K562 (cell line): ENCODE measurements at regions not wholly inside any gene's neighbourhood (a gene's known extent, or its start where the extent isn't known, plus 50 kb on each side); places are given as distances from the start of the nearest gene placed in this dataset.

Experiments
- ATAC-seq: fragments of 200-7000 bp; cut with Tn5 transposase; 3 replicates; pipeline ENCODE4 v1.9.1; 2020; ENCODE audit warnings: moderate library complexity
- BruUV-seq: library from RNA; stranded (reverse); fragments of 400-500 nt; replicated peaks from 2 replicates; lab custom pipeline; 2021; lab: Mats Ljungman, UMichigan
- CTCF ChIA-PET: fragments of 300-600 bp; formaldehyde crosslinking; extraction: SDS; loops from one replicate; lab custom pipeline; 2021; ENCODE audit warnings: low intra/inter-chr PET ratio; lab: Yijun Ruan, JAX
- POLR2A ChIA-PET: fragments of 300-600, 350-650 bp; sonication (Branson Sonifier 250); formaldehyde crosslinking; extraction: SDS; loops from one replicate; lab custom pipeline; 2021; ENCODE audit warnings: antibody characterized with exemption, inconsistent platforms; lab: Yijun Ruan, JAX
- DNase-seq, 4 experiments: peaks; one replicate each; pipeline versions ENCODE4 v3.0.0 to v3.0.0-alpha.2; 2011 to 2018; ENCODE audit warnings: low spot score in 3 of 4, mixed read lengths in 3 of 4; ENCODE audit errors: extremely low read depth in 1 of 4
- FAIRE-seq: peaks from 2 replicates; lab custom pipeline; 2011; peaks lifted over from hg19 to GRCh38; lab: Jason Lieb, UNC
- H2AFZ ChIP-seq: 2 replicates; pipeline ENCODE4 v1.6.0; 2011; ENCODE audit warnings: low read depth, low read length, control low read depth, inconsistent platforms
- H3K27ac ChIP-seq: fragments of 200-600 bp; 3 replicates; pipeline ENCODE4 v1.8.0; 2011; ENCODE audit warnings: low read depth, mild to moderate bottlenecking, control low read depth, inconsistent platforms, low read length, moderate library complexity, mixed read lengths; ENCODE audit errors: extremely low read depth
- H3K27me3 ChIP-seq, 2 experiments: fragments of 300-600 bp in 1 of 2; 2 replicates in 1 of 2; 3 replicates in 1 of 2; pipeline versions ENCODE4 v1.6.0 to v1.8.0; 2011; ENCODE audit warnings: inconsistent platforms in 2 of 2, low read length in 2 of 2, mild to moderate bottlenecking in 1 of 2, mixed read lengths in 1 of 2, moderate library complexity in 1 of 2; ENCODE audit not compliant: control insufficient read depth in 2 of 2, insufficient read depth in 2 of 2
- H3K36me3 ChIP-seq: fragments of 300-600 bp; 3 replicates; pipeline ENCODE4 v1.8.0; 2011; ENCODE audit warnings: mild to moderate bottlenecking, low read length, inconsistent platforms; ENCODE audit not compliant: control insufficient read depth, insufficient read depth
- H3K4me1 ChIP-seq, 2 experiments: fragments of 200-600 bp in 1 of 2; replicated peaks in 1 of 2; 2 replicates in 1 of 2; 3 replicates in 1 of 2; pipeline versions ENCODE4 v1.5.1 to v1.8.0; 2011; ENCODE audit warnings: inconsistent platforms in 2 of 2, low read length in 2 of 2, mild to moderate bottlenecking in 1 of 2, mixed read lengths in 1 of 2, moderate library complexity in 1 of 2; ENCODE audit not compliant: control insufficient read depth in 2 of 2, insufficient read depth in 2 of 2
- H3K4me2 ChIP-seq: 2 replicates; pipeline ENCODE4 v1.6.1; 2011; ENCODE audit warnings: low read length, control low read depth, inconsistent platforms, mixed read lengths; ENCODE audit not compliant: insufficient read depth
- H3K4me3 ChIP-seq: fragments of 200-600 bp; sonication (generic), shearing (Covaris generic); 2 replicates; pipeline ENCODE4 v1.5.1; 2016; ENCODE audit warnings: control low read depth, inconsistent platforms
- H3K79me2 ChIP-seq: fragments of 200-600 bp; 3 replicates; pipeline ENCODE4 v1.8.0; 2011; ENCODE audit warnings: low read length, inconsistent platforms; ENCODE audit not compliant: control insufficient read depth, insufficient read depth
- H3K9ac ChIP-seq, 2 experiments: 2 replicates each; pipeline versions ENCODE4 v1.6.0 to v1.6.1; 2011; ENCODE audit warnings: low read depth in 2 of 2, low read length in 2 of 2, control low read depth in 1 of 2, inconsistent platforms in 1 of 2, mild to moderate bottlenecking in 1 of 2, mixed read lengths in 1 of 2; ENCODE audit not compliant: insufficient read depth in 1 of 2
- H3K9me1 ChIP-seq: one replicate; pipeline ENCODE4 v1.6.0; 2011; ENCODE audit warnings: inconsistent platforms, mild to moderate bottlenecking, low read length, moderate library complexity; ENCODE audit not compliant: control insufficient read depth, insufficient read depth
- H3K9me3 ChIP-seq: replicated peaks from 2 replicates; pipeline ENCODE4 v1.5.1; 2011; ENCODE audit warnings: low read depth, low read length, inconsistent platforms; ENCODE audit not compliant: control insufficient read depth, insufficient read depth
- H4K20me1 ChIP-seq: replicated peaks from 2 replicates; pipeline ENCODE4 v1.6.1; 2011; ENCODE audit warnings: low read length, inconsistent platforms, mixed read lengths; ENCODE audit not compliant: control insufficient read depth, insufficient read depth
- FOSL1 ChIP-seq: fragments of 200-800 bp; sonication (Bioruptor generic); conservative IDR thresholded peaks from 2 replicates; pipeline ENCODE4 v1.6.1; 2016; ENCODE audit warnings: missing genetic modification characterization, missing compliant biosample characterization
- JUND ChIP-seq, 2 experiments: IDR thresholded peaks; 2 replicates in 1 of 2; 3 replicates in 1 of 2; pipeline ENCODE4 v1.6.1; 2011; ENCODE audit warnings: borderline replicate concordance in 2 of 2, low read depth in 2 of 2, low read length in 2 of 2, improper control_type of control experiment in 1 of 2, missing biosample characterization in 1 of 2, missing genetic modification characterization in 1 of 2, missing genetic modification reagents in 1 of 2
- KLF6 ChIP-seq: fragments of 250-450 bp; sonication (Bioruptor Pico); IDR thresholded peaks from 2 replicates; pipeline ENCODE4 v1.4.0; 2020; ENCODE audit warnings: mild to moderate bottlenecking, moderate library complexity, borderline replicate concordance
- PML ChIP-seq: IDR thresholded peaks from 2 replicates; pipeline ENCODE4 v1.6.1; 2012; ENCODE audit warnings: low read length, inconsistent platforms
- ZBTB7A ChIP-seq: IDR thresholded peaks from 2 replicates; pipeline ENCODE4 v1.6.1; 2011; ENCODE audit warnings: low read depth, mild to moderate bottlenecking, low read length, moderate library complexity, borderline replicate concordance; ENCODE audit not compliant: control insufficient read depth
- ZNF239 ChIP-seq: fragments of 250-450 bp; sonication (Bioruptor Pico); IDR thresholded peaks from 2 replicates; pipeline ENCODE4 v1.4.0; 2020; ENCODE audit warnings: mild to moderate bottlenecking
- ZNF274 ChIP-seq: IDR thresholded peaks from 2 replicates; pipeline ENCODE4 v1.6.1; 2011; ENCODE audit warnings: low read depth, mild to moderate bottlenecking, low read length, moderate library complexity, borderline replicate concordance
- ZNF561 ChIP-seq: fragments of 450-650 bp; formaldehyde crosslinking; conservative IDR thresholded peaks from 2 replicates; pipeline ENCODE4 v1.4.0; 2020; ENCODE audit warnings: mild to moderate bottlenecking, moderate library complexity
- ZNF589 ChIP-seq: fragments of 200-800 bp; sonication (Bioruptor generic); IDR thresholded peaks from 2 replicates; pipeline ENCODE4 v1.6.1; 2016; ENCODE audit warnings: low read depth, missing genetic modification characterization, missing compliant biosample characterization
- ZNF778 ChIP-seq: fragments of 450-650 bp; formaldehyde crosslinking; IDR thresholded peaks from 2 replicates; pipeline ENCODE4 v1.4.0; 2020; ENCODE audit warnings: mild to moderate bottlenecking, moderate library complexity
- WGBS: fragments of 100-300 bp; shearing (Covaris generic); methylation state at CpG from one replicate; pipeline ENCODE4 v1.1.6; 2016; ENCODE audit warnings: low coverage, mixed read lengths; ENCODE audit not compliant: insufficient coverage; ENCODE audit errors: missing lambda C conversion rate; 5-methylcytosine and 5-hydroxymethylcytosine counted together
- in situ Hi-C: fragments of 300-500 bp; cut with MboI; formaldehyde crosslinking; loops from 4 replicates; pipeline ENCODE4 v1.15.0; 2018; ENCODE audit warnings: inconsistent platforms, mixed read lengths
- intact Hi-C: fragments of 100-400 bp; cut with micrococcal nuclease; formaldehyde crosslinking; loops from 2 replicates; pipeline ENCODE4 v1.14.2; 2022
- TF ChIP-seq, protein P1 (sequence below): fragments of 250-450 bp; sonication (Bioruptor Pico); IDR thresholded peaks from 2 replicates; pipeline ENCODE4 v1.5.0; 2021; ENCODE audit warnings: mild to moderate bottlenecking, moderate library complexity
- TF ChIP-seq, protein P2 (sequence below): sonication (generic); formaldehyde crosslinking; IDR thresholded peaks from 2 replicates; pipeline ENCODE4 v1.8.0; 2022; ENCODE audit warnings: mild to moderate bottlenecking, missing genetic modification reagents, borderline replicate concordance
- TF ChIP-seq, protein P3 (sequence below): fragments of 200-800 bp; sonication (Bioruptor generic); IDR thresholded peaks from 2 replicates; pipeline ENCODE4 v1.6.1; 2017; ENCODE audit warnings: missing genetic modification characterization, missing compliant biosample characterization

DNA sequence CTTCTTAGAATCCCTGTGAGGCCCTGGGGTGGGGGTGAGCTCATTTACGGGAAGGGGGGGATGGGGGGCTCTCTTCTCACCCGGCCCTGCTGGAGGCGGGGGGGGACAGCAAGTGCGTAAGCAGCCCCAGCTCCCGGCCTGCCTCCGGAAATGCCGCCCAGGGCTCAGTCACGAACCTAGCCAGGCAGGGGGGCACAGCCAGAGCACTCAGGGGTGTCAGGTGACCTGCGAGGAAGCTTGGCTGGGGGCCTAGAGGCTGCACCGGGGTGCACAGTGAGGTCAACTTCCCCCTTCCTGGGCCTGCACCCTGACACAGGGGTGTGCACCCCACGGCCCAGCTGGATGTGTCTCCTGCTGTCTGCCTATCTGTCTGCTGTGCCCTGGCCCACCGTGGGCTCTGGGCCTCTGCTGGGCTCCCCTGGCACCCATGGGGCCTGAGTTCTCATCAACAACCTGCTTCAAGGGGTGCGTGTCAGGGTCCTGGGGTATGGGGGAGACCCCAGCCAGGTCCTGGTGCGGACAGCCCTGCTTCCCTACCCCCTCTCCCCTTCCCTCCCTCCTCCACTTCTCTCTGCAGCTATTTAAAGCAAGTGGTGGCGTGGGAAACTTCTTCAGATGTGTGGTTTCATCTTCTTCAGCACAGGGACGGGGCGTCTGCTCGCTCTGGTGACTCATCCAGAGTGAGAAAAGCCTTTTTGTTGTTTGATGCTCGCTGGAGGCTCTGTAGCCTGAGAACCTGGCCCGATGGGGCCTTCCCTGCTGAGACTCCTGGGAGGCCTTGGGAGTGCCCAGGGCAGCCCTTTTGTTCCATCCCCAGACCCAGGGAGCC is 92.5 kb upstream of the RUNX3 start:
- H3K36me3 ChIP-seq, result no peaks in the 10 kb centered on the region
- in situ Hi-C loops, result no loop called here
- TF ChIP-seq ZNF778 (CRISPR knock-in tag) (no peak), FOSL1 (peak; percentile 87), PML (no peak), ZNF274 (no peak), KLF6 (CRISPR knock-in tag) (no peak), ZNF589 (CRISPR knock-in tag) (no peak), ZNF561 (no peak), ZBTB7A (peak; percentile 31; the same call in 1 of the 2 replicates), JUND (IDR thresholded peaks at IDR 0.05; ENCODE audit: borderline replicate concordance, low read depth, low read length) (peak; percentile 87), JUND (tag; IDR thresholded peaks at IDR 0.05; ENCODE audit: borderline replicate concordance, low read depth, low read length) (peak; percentile 71; the same call in 1 of the 3 replicates), ZNF239 (CRISPR knock-in tag) (no peak)
- TF ChIP-seq, protein P1, sequence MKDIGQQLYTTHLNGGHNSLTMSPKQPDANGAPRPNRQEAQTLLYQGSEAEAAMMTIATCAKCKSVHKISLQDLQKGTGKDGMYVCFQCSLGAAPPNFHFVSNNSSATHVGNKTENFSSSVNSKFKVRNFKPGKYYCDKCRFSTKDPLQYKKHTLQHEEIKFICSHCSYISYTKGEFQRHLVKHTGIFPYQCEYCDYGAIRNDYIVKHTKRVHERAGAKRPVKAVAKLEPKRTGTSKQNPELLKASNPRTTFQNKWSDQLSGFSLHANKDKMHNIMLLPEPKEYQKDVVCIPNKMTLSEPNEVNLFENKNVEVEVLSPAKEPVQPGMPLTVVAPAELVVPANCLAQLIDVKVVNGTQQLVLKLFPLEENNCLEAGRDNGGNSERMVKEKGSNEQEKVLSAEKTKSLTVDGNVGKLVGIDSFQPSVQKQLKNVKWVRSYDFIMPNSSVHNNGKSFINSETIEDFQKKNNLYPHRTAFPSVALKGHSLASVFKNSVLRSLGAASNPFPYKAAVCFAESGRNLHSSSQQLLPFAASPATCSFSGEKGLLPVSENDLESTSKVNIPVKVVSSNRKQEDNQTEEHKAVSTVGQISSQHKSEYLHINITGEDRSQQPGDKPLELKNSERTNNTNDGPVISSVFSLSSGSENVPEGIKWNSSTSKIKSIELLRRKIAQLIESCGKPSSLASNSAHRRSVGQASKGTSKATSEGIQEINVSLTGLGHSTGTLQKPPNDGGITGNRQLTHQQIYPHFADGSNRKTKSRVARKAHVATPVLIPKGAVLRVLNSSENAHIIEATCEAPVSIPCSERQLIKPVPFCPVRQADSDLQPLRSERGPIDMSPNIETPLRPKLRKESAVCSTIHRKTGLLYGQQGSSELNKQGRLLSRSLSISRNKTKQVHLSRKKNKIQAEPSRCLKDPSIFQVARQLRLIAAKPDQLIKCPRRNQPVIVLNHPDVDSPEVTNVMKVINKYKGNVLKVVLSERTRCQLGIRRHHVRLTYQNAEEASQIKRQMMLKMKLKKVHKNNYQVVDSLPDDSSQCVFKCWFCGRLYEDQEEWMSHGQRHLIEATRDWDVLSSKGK (CRISPR knock-in tag), result no peak
- TF ChIP-seq, protein P2, sequence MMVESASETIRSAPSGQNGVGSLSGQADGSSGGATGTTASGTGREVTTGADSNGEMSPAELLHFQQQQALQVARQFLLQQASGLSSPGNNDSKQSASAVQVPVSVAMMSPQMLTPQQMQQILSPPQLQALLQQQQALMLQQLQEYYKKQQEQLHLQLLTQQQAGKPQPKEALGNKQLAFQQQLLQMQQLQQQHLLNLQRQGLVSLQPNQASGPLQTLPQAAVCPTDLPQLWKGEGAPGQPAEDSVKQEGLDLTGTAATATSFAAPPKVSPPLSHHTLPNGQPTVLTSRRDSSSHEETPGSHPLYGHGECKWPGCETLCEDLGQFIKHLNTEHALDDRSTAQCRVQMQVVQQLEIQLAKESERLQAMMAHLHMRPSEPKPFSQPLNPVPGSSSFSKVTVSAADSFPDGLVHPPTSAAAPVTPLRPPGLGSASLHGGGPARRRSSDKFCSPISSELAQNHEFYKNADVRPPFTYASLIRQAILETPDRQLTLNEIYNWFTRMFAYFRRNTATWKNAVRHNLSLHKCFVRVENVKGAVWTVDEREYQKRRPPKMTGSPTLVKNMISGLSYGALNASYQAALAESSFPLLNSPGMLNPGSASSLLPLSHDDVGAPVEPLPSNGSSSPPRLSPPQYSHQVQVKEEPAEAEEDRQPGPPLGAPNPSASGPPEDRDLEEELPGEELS (CRISPR knock-in tag), result no peak
- TF ChIP-seq, protein P3, sequence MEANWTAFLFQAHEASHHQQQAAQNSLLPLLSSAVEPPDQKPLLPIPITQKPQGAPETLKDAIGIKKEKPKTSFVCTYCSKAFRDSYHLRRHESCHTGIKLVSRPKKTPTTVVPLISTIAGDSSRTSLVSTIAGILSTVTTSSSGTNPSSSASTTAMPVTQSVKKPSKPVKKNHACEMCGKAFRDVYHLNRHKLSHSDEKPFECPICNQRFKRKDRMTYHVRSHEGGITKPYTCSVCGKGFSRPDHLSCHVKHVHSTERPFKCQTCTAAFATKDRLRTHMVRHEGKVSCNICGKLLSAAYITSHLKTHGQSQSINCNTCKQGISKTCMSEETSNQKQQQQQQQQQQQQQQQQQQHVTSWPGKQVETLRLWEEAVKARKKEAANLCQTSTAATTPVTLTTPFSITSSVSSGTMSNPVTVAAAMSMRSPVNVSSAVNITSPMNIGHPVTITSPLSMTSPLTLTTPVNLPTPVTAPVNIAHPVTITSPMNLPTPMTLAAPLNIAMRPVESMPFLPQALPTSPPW (CRISPR knock-in tag), result peak; percentile 50

More for the DNA sequence above, 92.5 kb upstream of the RUNX3 start:
- ChIA-PET CTCF (no interaction called here), POLR2A (interaction anchor here (0.6 to 1.8 kb wide), 2 partner anchors 10 to 34 kb away, joined by 3 to 5 read pairs; no protein-coding TSS in a partner anchor)
- ATAC-seq (peak; percentile 62), DNase-seq (peak in 3 of 4 experiments; percentile 27 to 58 (median 38)), FAIRE-seq (peak; percentile 74)
- 2% methylated on average over 16 of the region's 20 CpGs for WGBS
- intact Hi-C loops, result no loop called here
- Histone ChIP-seq H3K4me1 (peaks cover 14 to 15% of the 10 kb centered on the region in 2 experiments; a peak in 3 of 5 replicates), H2AFZ (no peak overlapping the region), H4K20me1 (no peaks in the 10 kb centered on the region; the same call in 1 of the 2 replicates), H3K9me3 (no peaks in the 10 kb centered on the region), H3K9ac (peak overlapping the region in 1 of 2 experiments; percentile 47; a peak in 2 of 4 replicates), H3K27ac (no peak overlapping the region), H3K27me3 (peaks cover 10 to 35% of the 10 kb centered on the region in 2 experiments; a peak in 4 of 5 replicates), H3K9me1 (no peaks in the 10 kb centered on the region), H3K4me2 (no peak overlapping the region), H3K79me2 (no peaks in the 10 kb centered on the region), H3K4me3 (no peak overlapping the region)
- no TSS peak for BruUV-seq
